ENCODE measurements at regions not wholly inside any gene's neighbourhood (a gene's known extent, or its start where the extent isn't known, plus 50 kb on each side); places are given as distances from the start of the nearest gene placed in this dataset.
A peak's percentile ranks its signal among the peaks of the same experiment; 100 is the strongest.
"Not testable (repeated sequence)": the region's sequence is repeated elsewhere in the genome, so short reads cannot be mapped to it uniquely, and the experiment has no call there.

DNA sequence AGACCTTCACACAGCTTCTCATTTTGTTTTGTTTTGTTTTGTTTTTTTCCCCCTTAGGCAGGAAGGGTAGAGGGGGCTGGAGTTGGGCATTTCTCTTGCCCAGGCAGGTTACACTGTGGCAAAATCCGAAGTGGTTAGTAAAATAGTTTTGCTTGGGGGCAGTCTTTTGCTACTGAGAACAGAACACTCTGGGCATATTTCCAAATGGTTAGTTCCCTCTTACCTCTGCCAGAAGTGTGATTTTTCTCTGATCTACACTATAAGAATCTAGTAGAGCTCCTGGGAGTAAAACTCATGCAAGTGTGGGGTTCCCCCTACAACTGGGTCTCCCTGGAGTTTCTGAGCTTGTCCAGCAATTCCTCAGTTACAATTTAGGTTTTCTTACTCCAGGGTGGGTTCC, 61.7 kb downstream of the NPS start:
- H3K4me3 ChIP-seq, result no peak overlapping the region
- H3K4me1 ChIP-seq, result no peaks in the 10 kb centered on the region
- no peaks in the 10 kb centered on the region for H3K27me3 ChIP-seq (ENCODE audit: low read depth)
- no peaks in the 10 kb centered on the region for H3K9me3 ChIP-seq
- in situ Hi-C loops (cut with MboI; ENCODE audit: low sequenced_read_pairs), result no loop called here
- DNase-seq (ENCODE audit: low spot score in 2 of 2), result no peak
- no peaks in the 10 kb centered on the region for H3K36me3 ChIP-seq (replicated peaks)

DNA sequence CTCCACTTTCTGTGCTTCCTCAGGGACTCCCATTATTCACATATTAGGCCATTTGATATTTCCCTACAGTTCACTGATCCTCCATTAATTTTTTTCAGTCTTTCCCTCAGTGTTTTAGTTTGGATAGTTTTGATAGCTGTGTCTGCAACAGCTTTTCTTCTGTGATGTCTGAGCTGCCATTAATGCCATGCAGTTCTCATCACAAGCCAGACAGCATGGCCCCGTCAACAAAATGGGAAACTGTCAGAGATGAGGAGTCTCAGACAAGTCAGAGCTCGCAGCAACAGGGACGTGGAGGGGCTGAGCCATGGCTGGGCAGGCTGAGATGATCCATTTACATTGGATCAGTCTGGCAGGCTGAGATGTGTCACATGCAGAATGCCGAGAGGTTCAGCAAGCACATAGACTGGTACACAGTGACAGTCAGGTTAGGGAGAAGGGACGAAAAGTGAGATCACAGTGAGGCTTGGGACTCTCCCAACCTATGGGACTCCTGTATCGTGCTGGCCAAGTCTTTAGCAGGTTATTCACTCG, 65.4 kb downstream of the NPS start:
- H3K9me3 ChIP-seq, result no peaks in the 10 kb centered on the region
- H3K4me3 ChIP-seq, result no peak overlapping the region
- H3K36me3 ChIP-seq (replicated peaks), result no peaks in the 10 kb centered on the region
- no peaks in the 10 kb centered on the region for H3K27me3 ChIP-seq (ENCODE audit: low read depth)
- in situ Hi-C loops (cut with MboI; ENCODE audit: low sequenced_read_pairs), result no loop called here
- no peak for DNase-seq (ENCODE audit: low spot score in 2 of 2)
- no peaks in the 10 kb centered on the region for H3K4me1 ChIP-seq

DNA sequence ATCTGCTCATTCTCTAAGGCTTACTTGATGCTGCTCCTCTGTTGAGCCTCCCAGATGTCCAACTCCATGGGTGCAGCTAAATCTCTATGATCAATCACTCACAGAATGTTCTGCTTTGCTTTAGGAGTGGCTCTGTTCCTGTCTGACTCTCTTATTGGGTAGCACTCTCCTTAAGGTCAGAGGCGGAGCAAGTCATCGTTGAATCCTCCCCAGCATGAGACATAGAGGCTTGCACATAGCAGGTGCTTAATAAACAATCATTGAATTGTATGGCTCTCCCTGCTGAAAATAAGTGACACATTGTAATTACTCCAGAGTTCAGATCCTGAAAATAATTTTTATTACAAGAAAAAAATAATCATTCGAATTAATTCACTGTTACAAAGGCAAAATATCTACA, 69.7 kb downstream of the NPS start:
- H3K4me1 ChIP-seq, result no peaks in the 10 kb centered on the region
- H3K27me3 ChIP-seq (ENCODE audit: low read depth), result no peaks in the 10 kb centered on the region
- in situ Hi-C loops (cut with MboI; ENCODE audit: low sequenced_read_pairs), result no loop called here

DNA sequence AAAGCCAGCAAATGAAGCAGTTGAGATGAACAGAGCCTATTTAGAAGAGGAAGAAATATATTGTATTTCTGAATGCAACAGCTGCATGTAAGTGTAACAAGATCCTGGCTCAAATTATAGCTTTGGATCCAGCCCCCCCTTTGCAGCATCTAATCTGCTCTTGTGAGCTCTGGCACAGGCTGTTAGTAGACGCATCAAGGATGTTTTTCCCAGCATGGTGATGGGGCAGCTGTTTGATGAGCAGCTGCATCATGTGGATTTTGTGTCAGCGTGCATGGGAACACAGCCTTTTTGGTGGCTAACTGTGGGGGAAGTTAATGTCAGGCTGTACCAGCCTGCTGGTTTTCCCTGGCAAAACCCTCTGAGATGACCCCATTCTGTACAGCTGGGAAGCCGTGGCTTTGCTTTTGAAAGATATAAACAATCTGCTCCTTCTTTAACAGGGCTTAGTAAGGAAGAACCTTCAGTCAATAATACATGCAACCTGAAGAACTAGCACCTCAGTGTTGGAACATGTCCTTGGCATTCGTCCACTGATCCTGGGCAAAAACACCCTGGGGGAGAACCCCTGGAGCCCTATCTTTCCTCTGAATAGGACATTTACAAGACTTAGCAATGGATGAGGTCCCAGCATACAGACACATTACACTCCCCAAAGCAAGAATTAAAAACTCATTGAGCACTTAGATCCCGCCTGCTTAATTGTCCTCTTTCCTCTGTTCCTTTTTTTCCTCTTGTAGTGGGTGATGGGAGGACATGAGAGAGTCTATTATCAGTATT, 70.6 kb downstream of the NPS start:
- no peaks in the 10 kb centered on the region for H3K4me1 ChIP-seq
- in situ Hi-C loops (cut with MboI; ENCODE audit: low sequenced_read_pairs), result no loop called here
- H3K9me3 ChIP-seq, result no peaks in the 10 kb centered on the region
- H3K36me3 ChIP-seq (replicated peaks), result no peaks in the 10 kb centered on the region
- H3K27me3 ChIP-seq (ENCODE audit: low read depth), result no peaks in the 10 kb centered on the region
- no peak for DNase-seq (ENCODE audit: low spot score in 2 of 2)
- no peak overlapping the region for H3K4me3 ChIP-seq

More for the DNA sequence above, 69.7 kb downstream of the NPS start:
- Histone ChIP-seq H3K36me3 (replicated peaks) (no peaks in the 10 kb centered on the region), H3K4me3 (no peak overlapping the region), H3K9me3 (no peaks in the 10 kb centered on the region)
- no peak for DNase-seq (ENCODE audit: low spot score in 2 of 2)

DNA sequence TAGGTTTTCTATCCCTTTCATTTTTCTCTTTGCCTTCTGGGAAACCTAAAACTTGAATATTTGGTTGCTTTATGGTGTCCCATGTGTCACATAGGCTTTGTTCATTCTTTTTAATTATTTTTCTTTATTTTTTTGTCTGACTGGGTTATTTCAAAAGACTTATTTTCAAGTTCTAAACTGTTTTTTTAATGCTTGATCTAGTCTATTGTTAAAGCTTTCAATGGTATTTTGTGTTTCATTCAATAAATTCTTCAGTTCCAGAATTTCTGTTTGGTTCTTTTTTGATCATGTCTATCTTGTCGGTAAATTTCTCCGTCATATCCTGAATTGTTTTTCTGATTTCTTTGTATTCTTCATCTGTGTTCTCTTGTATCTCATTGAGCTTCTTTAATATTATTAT, 86.8 kb downstream of the NPS start:
- H3K36me3 ChIP-seq (replicated peaks), result no peaks in the 10 kb centered on the region
- no peak for DNase-seq (ENCODE audit: low spot score in 2 of 2)
- no peak overlapping the region for H3K4me3 ChIP-seq
- no peaks in the 10 kb centered on the region for H3K9me3 ChIP-seq
- in situ Hi-C loops (cut with MboI; ENCODE audit: low sequenced_read_pairs), result no loop called here
- no peaks in the 10 kb centered on the region for H3K4me1 ChIP-seq
- no peaks in the 10 kb centered on the region for H3K27me3 ChIP-seq (ENCODE audit: low read depth)

GRCh38 chr10:127648885-127649284, 88.1 kb upstream of the FOXI2 start:
- DNase-seq (ENCODE audit: low spot score in 2 of 2), result no peak
- no peaks in the 10 kb centered on the region for H3K9me3 ChIP-seq
- H3K36me3 ChIP-seq (replicated peaks), result no peaks in the 10 kb centered on the region
- H3K4me1 ChIP-seq, result no peaks in the 10 kb centered on the region
- no peak overlapping the region for H3K4me3 ChIP-seq
- in situ Hi-C loops (cut with MboI; ENCODE audit: low sequenced_read_pairs), result no loop called here
- no peaks in the 10 kb centered on the region for H3K27me3 ChIP-seq (ENCODE audit: low read depth)

- Histone ChIP-seq H3K9me3 (no peaks in the 10 kb centered on the region), H3K4me3 (no peak overlapping the region), H3K4me1 (no peaks in the 10 kb centered on the region), H3K36me3 (replicated peaks) (no peaks in the 10 kb centered on the region), H3K27me3 (ENCODE audit: low read depth) (no peaks in the 10 kb centered on the region)
- peak in 1 of 2 experiments; percentile 49 for DNase-seq (ENCODE audit: low spot score in 2 of 2)
- in situ Hi-C loops (cut with MboI; ENCODE audit: low sequenced_read_pairs), result no loop called here
Observed at GRCh38 chr10:127649642-127650041, 87.3 kb upstream of the FOXI2 start.

- no peak for DNase-seq (ENCODE audit: low spot score in 2 of 2)
- Histone ChIP-seq H3K36me3 (replicated peaks) (no peaks in the 10 kb centered on the region), H3K9me3 (no peaks in the 10 kb centered on the region), H3K4me3 (no peak overlapping the region), H3K27me3 (ENCODE audit: low read depth) (no peaks in the 10 kb centered on the region), H3K4me1 (no peaks in the 10 kb centered on the region)
- in situ Hi-C loops (cut with MboI; ENCODE audit: low sequenced_read_pairs), result no loop called here
Observed at GRCh38 chr10:127657056-127657455, 79.9 kb upstream of the FOXI2 start.

DNA sequence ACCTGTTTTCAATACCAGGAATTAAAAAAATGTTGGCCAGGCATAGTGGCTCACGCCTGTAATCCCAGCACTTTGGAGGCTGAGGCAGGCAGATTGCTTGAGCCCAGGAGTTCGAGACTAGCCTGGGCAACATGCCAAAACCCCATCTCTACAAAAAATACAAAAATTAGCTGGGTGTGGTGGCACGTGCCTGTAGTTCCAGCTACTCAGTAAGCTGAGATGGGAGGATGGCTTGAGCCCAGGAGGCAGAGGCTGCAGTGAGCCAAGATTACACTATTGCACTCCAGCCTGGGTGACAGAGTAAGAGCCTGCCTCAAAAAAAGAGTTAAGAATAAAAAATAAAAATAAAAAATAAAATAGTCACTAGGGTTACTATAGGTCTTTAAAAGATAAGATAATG, 60.6 kb upstream of the FOXI2 start:
- H3K36me3 ChIP-seq (replicated peaks); H3K27me3 ChIP-seq (ENCODE audit: low read depth); in situ Hi-C loops (cut with MboI; ENCODE audit: low sequenced_read_pairs); H3K4me3 ChIP-seq; H3K9me3 ChIP-seq; H3K4me1 ChIP-seq: not testable (repeated sequence)
- DNase-seq (ENCODE audit: low spot score in 2 of 2), result peak in 1 of 2 experiments; percentile 7

- Histone ChIP-seq H3K9me3 (no peaks in the 10 kb centered on the region), H3K36me3 (replicated peaks) (no peaks in the 10 kb centered on the region), H3K27me3 (ENCODE audit: low read depth) (no peaks in the 10 kb centered on the region), H3K4me3 (no peak overlapping the region), H3K4me1 (no peaks in the 10 kb centered on the region)
- no peak for DNase-seq (ENCODE audit: low spot score in 2 of 2)
- in situ Hi-C loops (cut with MboI; ENCODE audit: low sequenced_read_pairs), result no loop called here
Observed at GRCh38 chr10:127678091-127678490, 58.9 kb upstream of the FOXI2 start.

- in situ Hi-C loops (cut with MboI; ENCODE audit: low sequenced_read_pairs), result no loop called here
- DNase-seq (ENCODE audit: low spot score in 2 of 2), result no peak
- H3K27me3 ChIP-seq (ENCODE audit: low read depth), result no peaks in the 10 kb centered on the region
- no peak overlapping the region for H3K4me3 ChIP-seq
- H3K4me1 ChIP-seq, result no peaks in the 10 kb centered on the region
- H3K36me3 ChIP-seq (replicated peaks), result no peaks in the 10 kb centered on the region
- no peaks in the 10 kb centered on the region for H3K9me3 ChIP-seq
Observed at GRCh38 chr10:127679642-127680255, 57.2 kb upstream of the FOXI2 start.

Measured in HAP-1 (cell line).